ENCODE measurements at regions not wholly inside any gene's neighbourhood (a gene's known extent, or its start where the extent isn't known, plus 50 kb on each side); places are given as distances from the start of the nearest gene placed in this dataset.

GRCh38 chr13:44111701-44112100, 232.0 kb downstream of the LACC1 start:
- peak overlapping the region; percentile 92 for H3K27ac ChIP-seq (ENCODE audit: low read length)
- peaks cover 21% of the 10 kb centered on the region for H3K4me1 ChIP-seq (ENCODE audit: control insufficient read depth, insufficient read depth, low read length)
- intact Hi-C loops (cut with micrococcal nuclease): loop anchor here (2.0 kb wide), 3 partner anchors 23 to 323 kb away; no protein-coding TSS in a partner anchor
- no peaks in the 10 kb centered on the region for H3K27me3 ChIP-seq (ENCODE audit: control insufficient read depth, insufficient read depth, low read length)
- TF ChIP-seq CTCF (IDR thresholded peaks at IDR 0.05): no peak
- Mint-ChIP-seq H3K27ac (peak overlapping the region; percentile 90 to 93), H3K9me3 (no peaks in the 10 kb centered on the region), H3K27me3 (ENCODE audit: low read depth in 2 of 2) (no peaks in the 10 kb centered on the region), H3K4me3 (no peak overlapping the region), H3K36me3 (no peaks in the 10 kb centered on the region), H3K4me1 (peaks cover 35 to 37% of the 10 kb centered on the region in 2 donors)
- 80% methylated on average over 3 of the region's 3 CpGs for WGBS (ENCODE audit: insufficient coverage)
- no peaks in the 10 kb centered on the region for H3K36me3 ChIP-seq (ENCODE audit: control insufficient read depth, insufficient read depth, low read length)
- no peak overlapping the region for H3K4me3 ChIP-seq (ENCODE audit: low read length)
- H3K9me3 ChIP-seq (ENCODE audit: control insufficient read depth, insufficient read depth, low read length): no peaks in the 10 kb centered on the region
- DNase-seq (no peak), ATAC-seq (no peak)

- Mint-ChIP-seq H3K36me3 (no peaks in the 10 kb centered on the region), H3K27me3 (ENCODE audit: low read depth in 2 of 2) (no peaks in the 10 kb centered on the region), H3K4me1 (peaks cover 45 to 48% of the 10 kb centered on the region in 2 donors), H3K27ac (peak overlapping the region; percentile 90 to 93), H3K4me3 (peak overlapping the region; percentile 74), H3K9me3 (no peaks in the 10 kb centered on the region)
- no peak for TF ChIP-seq CTCF (IDR thresholded peaks at IDR 0.05)
- Histone ChIP-seq H3K36me3 (ENCODE audit: control insufficient read depth, insufficient read depth, low read length) (no peaks in the 10 kb centered on the region), H3K27me3 (ENCODE audit: control insufficient read depth, insufficient read depth, low read length) (no peaks in the 10 kb centered on the region), H3K9me3 (ENCODE audit: control insufficient read depth, insufficient read depth, low read length) (no peaks in the 10 kb centered on the region), H3K4me1 (ENCODE audit: control insufficient read depth, insufficient read depth, low read length) (peaks cover 29% of the 10 kb centered on the region), H3K4me3 (ENCODE audit: low read length) (no peak overlapping the region), H3K27ac (ENCODE audit: low read length) (peak overlapping the region; percentile 92)
- WGBS (ENCODE audit: insufficient coverage): 42% methylated on average over 6 of the region's 6 CpGs
- intact Hi-C loops (cut with micrococcal nuclease): loop anchor here (2.0 kb wide), 3 partner anchors 24 to 322 kb away; no protein-coding TSS in a partner anchor
- ATAC-seq (peak; percentile 81 to 85 (median 83)), DNase-seq (peak; percentile 19 to 62)
Observed at GRCh38 chr13:44112700-44113329, 233.1 kb downstream of the LACC1 start.

- Mint-ChIP-seq H3K27me3 (ENCODE audit: low read depth in 2 of 2) (no peaks in the 10 kb centered on the region), H3K4me3 (peak overlapping the region; percentile 75), H3K27ac (peak overlapping the region; percentile 90), H3K9me3 (no peaks in the 10 kb centered on the region), H3K4me1 (peaks cover 54 to 59% of the 10 kb centered on the region in 2 donors), H3K36me3 (no peaks in the 10 kb centered on the region)
- peak; percentile 8 for TF ChIP-seq CTCF (IDR thresholded peaks at IDR 0.05)
- intact Hi-C loops (cut with micrococcal nuclease): no loop called here
- H3K36me3 ChIP-seq (ENCODE audit: control insufficient read depth, insufficient read depth, low read length): no peaks in the 10 kb centered on the region
- ATAC-seq (peak; percentile 39 to 52 (median 39)), DNase-seq (peak in 1 of 2 donors; percentile 51)
- peaks cover 32% of the 10 kb centered on the region for H3K4me1 ChIP-seq (ENCODE audit: control insufficient read depth, insufficient read depth, low read length)
- no peaks in the 10 kb centered on the region for H3K9me3 ChIP-seq (ENCODE audit: control insufficient read depth, insufficient read depth, low read length)
- no peaks in the 10 kb centered on the region for H3K27me3 ChIP-seq (ENCODE audit: control insufficient read depth, insufficient read depth, low read length)
- H3K27ac ChIP-seq (ENCODE audit: low read length): peak overlapping the region; percentile 72
- no peak overlapping the region for H3K4me3 ChIP-seq (ENCODE audit: low read length)
- WGBS (ENCODE audit: insufficient coverage): 86% methylated on average over 3 of the region's 7 CpGs
Observed at GRCh38 chr13:44116562-44117332, 237.0 kb downstream of the LACC1 start.
